ENCODE measurements at regions not wholly inside any gene's neighbourhood (a gene's known extent, or its start where the extent isn't known, plus 50 kb on each side); places are given as distances from the start of the nearest gene placed in this dataset.
A peak's percentile ranks its signal among the peaks of the same experiment; 100 is the strongest.
"Not testable (repeated sequence)": the region's sequence is repeated elsewhere in the genome, so short reads cannot be mapped to it uniquely, and the experiment has no call there.

DNA sequence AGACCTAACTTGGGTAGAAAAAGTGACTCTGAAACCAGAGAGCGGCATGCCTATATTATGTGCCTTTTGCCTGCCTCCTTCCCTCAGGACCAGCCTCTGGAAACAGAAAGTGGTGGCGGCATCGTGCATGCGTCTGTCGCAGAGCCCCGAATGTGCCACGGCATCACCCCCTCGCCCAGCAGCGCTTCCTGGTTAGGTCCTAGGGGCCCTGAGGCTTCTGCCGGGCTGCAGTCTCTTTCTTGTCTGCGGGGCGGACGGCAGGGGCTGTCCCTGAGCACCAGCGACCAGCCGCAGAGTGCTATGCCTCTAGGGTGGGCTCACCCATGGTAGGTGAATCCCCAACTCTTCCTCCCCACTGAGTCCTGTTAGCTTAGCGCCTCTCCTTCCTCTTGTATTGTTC is 68.7 kb downstream of the VSIG4 start:
- Histone ChIP-seq H3K4me3 (no peak overlapping the region), H3K4me1 (ENCODE audit: low read depth) (no peaks in the 10 kb centered on the region), H3K36me3 (ENCODE audit: low read depth) (no peaks in the 10 kb centered on the region), H3K9me3 (no peaks in the 10 kb centered on the region)
- TF ChIP-seq, protein P1, sequence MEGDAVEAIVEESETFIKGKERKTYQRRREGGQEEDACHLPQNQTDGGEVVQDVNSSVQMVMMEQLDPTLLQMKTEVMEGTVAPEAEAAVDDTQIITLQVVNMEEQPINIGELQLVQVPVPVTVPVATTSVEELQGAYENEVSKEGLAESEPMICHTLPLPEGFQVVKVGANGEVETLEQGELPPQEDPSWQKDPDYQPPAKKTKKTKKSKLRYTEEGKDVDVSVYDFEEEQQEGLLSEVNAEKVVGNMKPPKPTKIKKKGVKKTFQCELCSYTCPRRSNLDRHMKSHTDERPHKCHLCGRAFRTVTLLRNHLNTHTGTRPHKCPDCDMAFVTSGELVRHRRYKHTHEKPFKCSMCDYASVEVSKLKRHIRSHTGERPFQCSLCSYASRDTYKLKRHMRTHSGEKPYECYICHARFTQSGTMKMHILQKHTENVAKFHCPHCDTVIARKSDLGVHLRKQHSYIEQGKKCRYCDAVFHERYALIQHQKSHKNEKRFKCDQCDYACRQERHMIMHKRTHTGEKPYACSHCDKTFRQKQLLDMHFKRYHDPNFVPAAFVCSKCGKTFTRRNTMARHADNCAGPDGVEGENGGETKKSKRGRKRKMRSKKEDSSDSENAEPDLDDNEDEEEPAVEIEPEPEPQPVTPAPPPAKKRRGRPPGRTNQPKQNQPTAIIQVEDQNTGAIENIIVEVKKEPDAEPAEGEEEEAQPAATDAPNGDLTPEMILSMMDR (IDR thresholded peaks at IDR 0.05), result no peak
- peak in 1 of 3 donors; percentile 38 for DNase-seq
- intact Hi-C loops (cut with DNase I, micrococcal nuclease), result no loop called here
- no peak for ATAC-seq

DNA sequence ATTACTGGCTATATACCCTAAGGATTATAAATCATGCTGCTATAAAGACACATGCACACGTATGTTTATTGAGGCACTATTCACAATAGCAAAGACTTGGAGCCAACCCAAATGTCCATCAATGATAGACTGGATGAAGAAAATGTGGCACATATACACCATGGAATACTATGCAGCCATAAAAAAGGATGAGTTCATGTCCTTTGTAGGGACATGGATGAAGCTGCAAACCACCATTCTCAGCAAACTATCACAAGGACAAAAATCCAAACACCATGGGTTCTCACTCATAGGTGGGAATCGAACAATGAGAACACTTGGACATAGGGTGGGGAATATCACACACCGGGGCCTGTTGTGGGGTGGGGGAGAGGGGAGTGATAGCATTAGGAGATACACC is 72.7 kb downstream of the VSIG4 start:
- H3K36me3 ChIP-seq (ENCODE audit: low read depth); ATAC-seq; DNase-seq; intact Hi-C loops (cut with DNase I, micrococcal nuclease); H3K9me3 ChIP-seq; H3K4me3 ChIP-seq; H3K4me1 ChIP-seq (ENCODE audit: low read depth): not testable (repeated sequence)

DNA sequence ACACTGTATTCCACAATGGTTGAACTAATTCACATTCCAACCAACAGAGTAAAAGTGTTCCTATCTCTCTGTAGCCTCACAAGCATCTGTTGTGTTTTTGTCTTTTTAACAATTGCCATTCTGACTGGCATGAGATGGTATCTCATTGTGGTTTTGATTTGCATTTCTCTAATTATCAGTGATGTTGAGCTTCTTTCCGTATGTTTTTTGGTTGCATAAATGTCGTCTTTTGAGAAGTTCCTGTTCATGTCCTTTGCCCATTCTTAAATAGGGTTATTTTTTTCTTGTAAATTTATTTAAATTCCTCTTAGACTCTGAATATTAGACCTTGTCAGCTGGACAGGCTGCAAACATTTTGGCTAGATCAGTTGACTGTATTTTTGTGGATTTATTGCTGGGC is 78.2 kb downstream of the VSIG4 start:
- Histone ChIP-seq H3K4me1 (ENCODE audit: low read depth) (no peaks in the 10 kb centered on the region), H3K4me3 (no peak overlapping the region), H3K9me3 (no peaks in the 10 kb centered on the region), H3K36me3 (ENCODE audit: low read depth) (no peaks in the 10 kb centered on the region)
- ATAC-seq, result no peak
- TF ChIP-seq, protein P1 (IDR thresholded peaks at IDR 0.05), result no peak
- DNase-seq, result no peak
- intact Hi-C loops (cut with DNase I, micrococcal nuclease), result no loop called here

DNA sequence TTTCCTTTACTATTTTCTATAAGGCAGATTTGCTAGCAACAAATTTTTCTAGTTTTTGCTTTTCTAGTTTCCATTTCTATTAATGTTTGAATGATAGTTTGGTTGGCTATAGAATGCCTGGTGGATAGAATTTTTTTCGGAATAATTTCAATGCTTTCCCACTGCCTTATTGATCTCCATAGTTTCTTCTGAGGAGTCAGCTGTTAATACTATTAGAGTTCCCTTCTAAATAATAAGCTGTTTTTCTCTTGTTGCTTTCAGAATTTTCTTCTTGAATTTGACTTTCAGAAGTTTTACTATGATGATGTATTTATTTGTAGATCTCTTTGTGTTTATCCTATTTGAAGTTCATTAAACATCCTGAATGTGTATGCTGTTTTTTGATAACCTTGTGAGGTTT is 91.8 kb downstream of the VSIG4 start:
- Histone ChIP-seq H3K4me3 (no peak overlapping the region), H3K36me3 (ENCODE audit: low read depth) (no peaks in the 10 kb centered on the region), H3K4me1 (ENCODE audit: low read depth) (no peaks in the 10 kb centered on the region), H3K9me3 (no peaks in the 10 kb centered on the region)
- ATAC-seq (no peak), DNase-seq (no peak)
- intact Hi-C loops (cut with DNase I, micrococcal nuclease), result no loop called here
- TF ChIP-seq, protein P1 (IDR thresholded peaks at IDR 0.05), result no peak

DNA sequence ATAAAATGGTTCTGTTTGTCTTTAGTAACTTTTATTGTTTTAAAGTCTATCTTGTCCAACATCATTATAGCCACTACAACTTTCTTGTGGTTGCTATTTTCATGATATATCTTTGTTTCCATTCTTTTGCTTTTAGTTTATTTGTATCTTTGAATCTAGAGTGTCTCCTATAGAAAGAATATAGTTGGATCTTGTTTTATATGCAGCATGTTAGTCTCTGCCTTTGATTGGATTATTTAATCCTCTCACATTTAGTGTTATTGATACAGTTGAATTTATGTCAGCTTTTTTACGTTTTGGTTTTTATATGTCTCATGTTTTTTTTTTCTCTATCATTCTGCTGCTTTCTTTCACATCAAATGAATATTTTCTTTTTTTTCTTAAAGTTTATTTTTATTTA is 98.1 kb downstream of the VSIG4 start:
- Histone ChIP-seq H3K4me3 (no peak overlapping the region), H3K4me1 (ENCODE audit: low read depth) (no peaks in the 10 kb centered on the region), H3K36me3 (ENCODE audit: low read depth) (no peaks in the 10 kb centered on the region), H3K9me3 (no peaks in the 10 kb centered on the region)
- DNase-seq (no peak), ATAC-seq (no peak)
- intact Hi-C loops (cut with DNase I, micrococcal nuclease), result no loop called here
- TF ChIP-seq, protein P1 (IDR thresholded peaks at IDR 0.05), result no peak

DNA sequence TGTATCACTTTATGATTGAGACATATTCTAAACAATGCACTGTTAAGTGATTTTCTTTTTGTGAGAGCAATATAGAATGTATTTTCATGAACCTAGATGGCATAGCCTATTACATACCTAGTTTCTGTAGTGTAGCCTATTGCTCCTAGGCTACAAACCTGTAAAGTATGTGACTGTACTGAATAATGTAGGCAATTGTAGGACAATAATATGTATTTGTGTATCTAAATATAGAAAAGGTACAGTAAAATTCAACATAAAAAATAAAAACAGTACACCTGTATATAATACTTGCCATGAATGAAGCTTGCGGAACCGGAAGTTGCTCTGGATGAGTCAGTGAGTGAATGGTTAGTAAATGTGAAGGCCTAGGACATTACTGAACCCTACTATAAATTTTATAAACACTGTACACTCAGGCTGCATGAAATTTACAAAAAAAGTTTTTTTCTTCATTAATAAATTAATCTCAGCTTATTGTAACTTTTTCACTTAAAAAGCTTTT is 106.7 kb downstream of the VSIG4 start:
- peak; percentile 78 for ATAC-seq
- no peaks in the 10 kb centered on the region for H3K4me1 ChIP-seq (ENCODE audit: low read depth)
- TF ChIP-seq, protein P1 (IDR thresholded peaks at IDR 0.05), result no peak
- no peaks in the 10 kb centered on the region for H3K9me3 ChIP-seq
- DNase-seq, result peak in 1 of 3 donors; percentile 10
- H3K36me3 ChIP-seq (ENCODE audit: low read depth), result no peaks in the 10 kb centered on the region
- no peak overlapping the region for H3K4me3 ChIP-seq
- intact Hi-C loops (cut with DNase I, micrococcal nuclease), result no loop called here
